Chondrocyte (in vitro differentiated cells): ENCODE measurements at regions not wholly inside any gene's neighbourhood (a gene's known extent, or its start where the extent isn't known, plus 50 kb on each side); places are given as distances from the start of the nearest gene placed in this dataset.

Source experiments
- DNase-seq: peaks from one replicate; pipeline ENCODE4 v3.0.0; 2021; ENCODE audit warnings: mixed read lengths, low spot score
- H3K27ac Mint-ChIP-seq: one replicate; pipeline ENCODE4 v1.8.0; 2021; ENCODE audit warnings: mild to moderate bottlenecking, moderate library complexity, mixed read lengths; ENCODE audit not compliant: unreplicated experiment
- H3K27me3 Mint-ChIP-seq: 2 replicates; pipeline ENCODE4 v1.8.0; 2021; ENCODE audit warnings: low read depth, mixed read lengths
- H3K36me3 Mint-ChIP-seq: 2 replicates; pipeline ENCODE4 v1.8.0; 2021; ENCODE audit warnings: low read depth, mixed read lengths
- H3K4me1 Mint-ChIP-seq: 2 replicates; pipeline ENCODE4 v1.8.0; 2021; ENCODE audit warnings: low read depth, mild to moderate bottlenecking, mixed read lengths
- H3K4me3 Mint-ChIP-seq: one replicate; pipeline ENCODE4 v1.8.0; 2021; ENCODE audit warnings: mild to moderate bottlenecking, moderate library complexity, mixed read lengths; ENCODE audit not compliant: unreplicated experiment
- H3K9me3 Mint-ChIP-seq: 2 replicates; pipeline ENCODE4 v1.8.0; 2021; ENCODE audit warnings: low read depth, mixed read lengths
- TF ChIP-seq, protein P1 (sequence below): fragments of 200-600 bp; sonication (generic); IDR thresholded peaks from 2 replicates; pipeline ENCODE4 v1.5.0; 2021; ENCODE audit warnings: antibody characterized with exemption, mild to moderate bottlenecking, moderate library complexity

DNA sequence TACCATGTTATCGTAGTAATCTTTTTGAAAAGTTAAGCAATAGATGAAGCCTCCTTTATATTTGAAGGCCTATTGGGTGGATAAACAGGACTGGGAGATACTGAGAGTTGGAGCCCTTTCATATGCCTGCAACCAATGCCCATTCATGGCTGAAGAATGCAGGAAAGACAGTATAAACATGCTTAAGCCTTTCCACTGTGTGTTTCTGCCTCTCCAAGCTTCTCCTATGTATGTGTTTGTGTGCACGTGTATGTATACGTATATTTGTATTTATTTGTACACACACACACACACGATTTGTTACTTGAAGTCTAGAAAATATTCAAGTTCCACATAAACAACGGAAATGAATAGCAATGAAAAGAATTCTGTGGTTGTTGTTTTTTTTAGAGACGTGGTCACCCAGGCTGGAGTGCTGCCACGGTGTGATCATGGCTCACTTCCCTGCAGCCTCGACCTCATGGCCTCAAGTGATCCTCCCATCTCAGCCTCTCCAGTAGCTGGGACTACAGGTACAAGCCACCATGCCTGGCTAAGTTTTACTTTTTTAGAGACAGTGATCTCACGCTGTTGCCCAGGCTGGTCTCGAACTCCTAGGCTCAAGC is 1453.5 kb downstream of the AACS start:
- Mint-ChIP-seq H3K4me1 (no peaks in the 10 kb centered on the region), H3K4me3 (no peak overlapping the region), H3K36me3 (no peaks in the 10 kb centered on the region), H3K27me3 (no peaks in the 10 kb centered on the region), H3K27ac (no peak overlapping the region), H3K9me3 (peaks cover 10% of the 10 kb centered on the region)
- TF ChIP-seq, protein P1, sequence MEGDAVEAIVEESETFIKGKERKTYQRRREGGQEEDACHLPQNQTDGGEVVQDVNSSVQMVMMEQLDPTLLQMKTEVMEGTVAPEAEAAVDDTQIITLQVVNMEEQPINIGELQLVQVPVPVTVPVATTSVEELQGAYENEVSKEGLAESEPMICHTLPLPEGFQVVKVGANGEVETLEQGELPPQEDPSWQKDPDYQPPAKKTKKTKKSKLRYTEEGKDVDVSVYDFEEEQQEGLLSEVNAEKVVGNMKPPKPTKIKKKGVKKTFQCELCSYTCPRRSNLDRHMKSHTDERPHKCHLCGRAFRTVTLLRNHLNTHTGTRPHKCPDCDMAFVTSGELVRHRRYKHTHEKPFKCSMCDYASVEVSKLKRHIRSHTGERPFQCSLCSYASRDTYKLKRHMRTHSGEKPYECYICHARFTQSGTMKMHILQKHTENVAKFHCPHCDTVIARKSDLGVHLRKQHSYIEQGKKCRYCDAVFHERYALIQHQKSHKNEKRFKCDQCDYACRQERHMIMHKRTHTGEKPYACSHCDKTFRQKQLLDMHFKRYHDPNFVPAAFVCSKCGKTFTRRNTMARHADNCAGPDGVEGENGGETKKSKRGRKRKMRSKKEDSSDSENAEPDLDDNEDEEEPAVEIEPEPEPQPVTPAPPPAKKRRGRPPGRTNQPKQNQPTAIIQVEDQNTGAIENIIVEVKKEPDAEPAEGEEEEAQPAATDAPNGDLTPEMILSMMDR, result no peak
- no peak for DNase-seq

DNA sequence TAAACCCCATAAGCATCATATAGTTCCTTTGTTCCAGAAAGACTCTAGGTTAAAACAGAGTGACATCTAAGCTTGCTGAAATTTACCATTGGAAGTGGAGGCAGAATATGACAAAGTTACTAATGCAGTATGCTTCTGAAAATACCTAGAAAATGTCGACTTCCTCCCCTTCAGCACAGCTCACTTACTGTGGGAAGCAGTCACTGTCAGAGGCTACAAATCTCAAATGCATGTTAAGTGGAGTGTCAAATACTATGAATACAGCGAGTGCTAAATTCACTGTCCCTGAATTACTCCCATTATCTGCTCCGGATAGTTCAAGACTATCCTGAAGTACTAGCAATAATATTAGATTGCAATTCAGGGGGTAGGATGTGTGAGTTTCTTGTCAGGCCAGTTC is 1454.6 kb downstream of the AACS start:
- Mint-ChIP-seq H3K4me3 (no peak overlapping the region), H3K36me3 (no peaks in the 10 kb centered on the region), H3K27me3 (no peaks in the 10 kb centered on the region), H3K4me1 (no peaks in the 10 kb centered on the region), H3K9me3 (peaks cover 10% of the 10 kb centered on the region), H3K27ac (no peak overlapping the region)
- TF ChIP-seq, protein P1, result no peak
- DNase-seq, result no peak

DNA sequence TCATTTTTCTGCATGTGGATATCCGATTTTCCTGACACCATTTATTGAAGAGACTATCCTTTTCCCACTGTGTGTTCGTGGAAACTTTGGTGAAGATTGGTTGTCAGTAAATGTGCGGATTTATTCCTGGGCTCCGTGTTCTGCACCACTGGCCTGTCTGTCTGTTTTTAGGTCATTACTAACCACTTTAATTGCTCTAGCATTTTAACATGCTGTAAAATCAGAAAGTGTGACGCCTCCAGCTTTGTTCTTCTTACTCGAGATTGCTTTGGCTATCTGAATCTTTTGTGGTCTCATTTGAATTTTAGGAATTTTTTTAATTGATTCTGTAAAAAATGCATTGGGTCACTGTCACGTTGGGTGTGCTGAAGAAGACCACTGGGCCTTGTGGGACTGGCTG is 1458.7 kb downstream of the AACS start:
- H3K36me3 Mint-ChIP-seq, result no peaks in the 10 kb centered on the region
- H3K9me3 Mint-ChIP-seq, result peaks cover 4% of the 10 kb centered on the region
- no peaks in the 10 kb centered on the region for H3K27me3 Mint-ChIP-seq
- no peak overlapping the region for H3K27ac Mint-ChIP-seq
- no peak overlapping the region for H3K4me3 Mint-ChIP-seq
- no peaks in the 10 kb centered on the region for H3K4me1 Mint-ChIP-seq
- DNase-seq, result no peak
- TF ChIP-seq, protein P1, result no peak

DNA sequence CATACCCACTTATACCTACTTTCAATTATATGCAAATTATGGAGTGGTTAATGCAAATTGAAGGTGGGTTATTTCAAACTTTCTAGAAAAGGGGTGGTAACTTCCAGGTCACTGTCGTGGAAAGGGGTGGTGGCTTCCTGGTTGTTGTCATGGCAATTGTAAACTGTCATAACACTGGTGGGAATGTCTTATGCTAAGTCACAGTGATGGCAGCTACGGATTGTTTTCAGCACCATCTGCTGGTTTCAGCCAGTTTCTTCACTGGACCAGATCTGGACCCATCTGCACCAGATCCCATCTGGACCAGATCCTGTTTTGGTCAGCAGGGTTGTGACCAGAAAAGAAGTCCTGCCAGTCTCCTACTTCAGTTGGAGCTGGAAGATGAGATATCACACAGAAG is 1469.3 kb downstream of the AACS start:
- Mint-ChIP-seq H3K27me3 (no peaks in the 10 kb centered on the region), H3K4me3 (no peak overlapping the region), H3K4me1 (no peaks in the 10 kb centered on the region), H3K27ac (no peak overlapping the region), H3K9me3 (peaks cover 19% of the 10 kb centered on the region), H3K36me3 (no peaks in the 10 kb centered on the region)
- DNase-seq, result no peak
- TF ChIP-seq, protein P1, result no peak

DNA sequence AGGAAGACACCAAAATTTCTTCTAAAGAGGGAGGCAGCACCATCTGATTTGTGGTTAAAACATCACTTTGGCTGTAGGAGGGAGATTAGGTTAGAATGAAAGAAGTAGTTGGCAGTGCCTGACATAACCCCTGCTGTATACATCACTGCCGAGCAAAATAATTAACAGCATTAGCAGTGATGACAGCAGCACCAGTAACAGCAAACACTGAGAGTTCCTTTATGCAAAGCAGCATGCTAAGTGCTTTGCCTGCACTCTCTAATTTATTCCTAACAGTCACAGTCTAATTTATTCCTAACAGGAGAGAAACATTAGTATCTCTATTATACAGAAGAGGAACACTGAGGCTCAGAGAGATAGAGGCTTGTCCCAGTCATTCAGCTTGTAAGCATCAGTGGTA is 1469.7 kb downstream of the AACS start:
- Mint-ChIP-seq H3K36me3 (no peaks in the 10 kb centered on the region), H3K4me3 (no peak overlapping the region), H3K27ac (no peak overlapping the region), H3K4me1 (no peaks in the 10 kb centered on the region), H3K9me3 (peaks cover 22% of the 10 kb centered on the region), H3K27me3 (no peaks in the 10 kb centered on the region)
- no peak for DNase-seq
- TF ChIP-seq, protein P1, result no peak
